HPDE6-E6E7 (cell line): ENCODE measurements at regions not wholly inside any gene's neighbourhood (a gene's known extent, or its start where the extent isn't known, plus 50 kb on each side); places are given as distances from the start of the nearest gene placed in this dataset.

Source experiments
- DNase-seq: peaks from one replicate; pipeline ENCODE4 v3.0.0; 2011; ENCODE audit warnings: missing footprints; ENCODE audit errors: extremely low spot score

GRCh38 chr3:135792858-135793475 lies 172.6 kb upstream of the PPP2R3A start:
- no peak for DNase-seq

- DNase-seq, result no peak
Measured at GRCh38 chr3:135800071-135800549, 165.4 kb upstream of the PPP2R3A start.

GRCh38 chr3:135801018-135801417 lies 164.5 kb upstream of the PPP2R3A start:
- no peak for DNase-seq

GRCh38 chr3:135802171-135802570 lies 163.4 kb upstream of the PPP2R3A start:
- no peak for DNase-seq

- DNase-seq, result no peak
Measured at GRCh38 chr3:135803028-135803692, 162.4 kb upstream of the PPP2R3A start.

- no peak for DNase-seq
Measured at GRCh38 chr3:135805752-135806151, 159.8 kb upstream of the PPP2R3A start.

GRCh38 chr3:135806317-135806716 lies 159.2 kb upstream of the PPP2R3A start:
- DNase-seq, result no peak

- DNase-seq, result no peak
Measured at GRCh38 chr3:135807879-135808278, 157.6 kb upstream of the PPP2R3A start.

- no peak for DNase-seq
Measured at GRCh38 chr3:135809021-135809634, 156.4 kb upstream of the PPP2R3A start.

- DNase-seq, result no peak
Measured at GRCh38 chr3:135811651-135812050, 153.9 kb upstream of the PPP2R3A start.

GRCh38 chr3:135812057-135812456 lies 153.5 kb upstream of the PPP2R3A start:
- DNase-seq, result no peak

- DNase-seq, result no peak
Measured at GRCh38 chr3:135834465-135834864, 131.1 kb upstream of the PPP2R3A start.

GRCh38 chr3:135837977-135838631 lies 127.4 kb upstream of the PPP2R3A start:
- no peak for DNase-seq

GRCh38 chr3:135840436-135840835 lies 125.1 kb upstream of the PPP2R3A start:
- no peak for DNase-seq

GRCh38 chr3:135844386-135844785 lies 121.1 kb upstream of the PPP2R3A start:
- DNase-seq, result no peak

- DNase-seq, result no peak
Measured at GRCh38 chr3:135848051-135848450, 117.5 kb upstream of the PPP2R3A start.

GRCh38 chr3:135849827-135850226 lies 115.7 kb upstream of the PPP2R3A start:
- DNase-seq, result no peak

GRCh38 chr3:135851201-135852081 lies 114.1 kb upstream of the PPP2R3A start:
- DNase-seq, result no peak

- no peak for DNase-seq
Measured at GRCh38 chr3:135853981-135854380, 111.5 kb upstream of the PPP2R3A start.

GRCh38 chr3:135860761-135861160 lies 104.8 kb upstream of the PPP2R3A start:
- DNase-seq, result no peak

- no peak for DNase-seq
Measured at GRCh38 chr3:135862361-135862760, 103.2 kb upstream of the PPP2R3A start.

GRCh38 chr3:135864060-135864459 lies 101.5 kb upstream of the PPP2R3A start:
- no peak for DNase-seq
